Naive thymus-derived CD8-positive, alpha-beta T cell (primary cell): ENCODE measurements at regions not wholly inside any gene's neighbourhood (a gene's known extent, or its start where the extent isn't known, plus 50 kb on each side); places are given as distances from the start of the nearest gene placed in this dataset.
A peak's percentile ranks its signal among the peaks of the same experiment; 100 is the strongest.
"Not testable (repeated sequence)": the region's sequence is repeated elsewhere in the genome, so short reads cannot be mapped to it uniquely, and the experiment has no call there.

Experiments
- ATAC-seq, 2 donors: fragments of 150-1000 bp; cut with Tn5 transposase in 1 of 2; sonication (Bioruptor Pico), chemical (Tn5 transposase) in 1 of 2; 1 replicate in 1 of 2; 2 replicates in 1 of 2; pipeline ENCODE4 v1.10.0; 2021; ENCODE audit warnings: mild to moderate bottlenecking in 2 of 2, moderate library complexity in 2 of 2
- POLR2A ChIA-PET: fragments of 350-600 bp; sonication (Branson Sonifier 250); formaldehyde crosslinking; loops from one replicate; lab custom pipeline; 2021; ENCODE audit warnings: antibody characterized with exemption; lab: Charles Lee
- DNase-seq, 10 donors: peaks; one replicate each; pipeline versions ENCODE4 v3.0.0 to v3.0.0-alpha.2; 2020 to 2022
- H3K27ac Mint-ChIP-seq, 10 donors: one replicate each; pipeline ENCODE4 v1.8.0; 2020 to 2022; ENCODE audit warnings: mild to moderate bottlenecking in 10 of 10, mixed read lengths in 10 of 10, moderate library complexity in 4 of 10, inconsistent platforms in 1 of 10
- H3K27me3 Mint-ChIP-seq, 5 donors: one replicate each; pipeline ENCODE4 v1.8.0; 2021 to 2022; ENCODE audit warnings: mixed read lengths in 5 of 5
- H3K36me3 Mint-ChIP-seq, 3 donors: one replicate each; pipeline ENCODE4 v1.8.0; 2020 to 2022; ENCODE audit warnings: mixed read lengths in 3 of 3, mild to moderate bottlenecking in 2 of 3, inconsistent platforms in 1 of 3
- H3K4me1 Mint-ChIP-seq, 4 donors: one replicate each; pipeline ENCODE4 v1.8.0; 2021 to 2022; ENCODE audit warnings: mixed read lengths in 4 of 4
- H3K4me3 Mint-ChIP-seq, 10 donors: one replicate each; pipeline ENCODE4 v1.8.0; 2020 to 2022; ENCODE audit warnings: mild to moderate bottlenecking in 10 of 10, mixed read lengths in 10 of 10, moderate library complexity in 6 of 10, inconsistent platforms in 1 of 10
- H3K9me3 Mint-ChIP-seq, 9 donors: one replicate each; pipeline ENCODE4 v1.8.0; 2020 to 2022; ENCODE audit warnings: mixed read lengths in 9 of 9, mild to moderate bottlenecking in 3 of 9, inconsistent platforms in 1 of 9, moderate library complexity in 1 of 9

GRCh38 chr6:946546-946945 lies 253.6 kb upstream of the EXOC2 start:
- no peak for ATAC-seq
- H3K27ac Mint-ChIP-seq, result no peak overlapping the region
- no peak for DNase-seq
- H3K4me1 Mint-ChIP-seq, result no peaks in the 10 kb centered on the region
- POLR2A ChIA-PET, result no interaction called here
- H3K27me3 Mint-ChIP-seq, result peaks cover 0 to 15% (median 4%) of the 10 kb centered on the region in 5 donors
- H3K4me3 Mint-ChIP-seq, result no peak overlapping the region
- no peaks in the 10 kb centered on the region for H3K36me3 Mint-ChIP-seq
- H3K9me3 Mint-ChIP-seq, result peaks cover 0 to 14% (median 0%) of the 10 kb centered on the region in 9 donors

GRCh38 chr6:939526-940252 lies 246.8 kb upstream of the EXOC2 start:
- Mint-ChIP-seq H3K27me3 (peaks cover 4 to 39% (median 26%) of the 10 kb centered on the region in 5 donors), H3K4me1 (peaks cover 0 to 2% (median 0%) of the 10 kb centered on the region in 4 donors), H3K36me3 (no peaks in the 10 kb centered on the region), H3K27ac (no peak overlapping the region), H3K9me3 (peaks cover 0 to 14% (median 0%) of the 10 kb centered on the region in 9 donors), H3K4me3 (no peak overlapping the region)
- POLR2A ChIA-PET, result no interaction called here
- no peak for ATAC-seq
- DNase-seq, result no peak

GRCh38 chr6:938916-939315 lies 246.0 kb upstream of the EXOC2 start:
- Mint-ChIP-seq H3K27me3 (peaks cover 4 to 40% (median 26%) of the 10 kb centered on the region in 5 donors), H3K27ac (no peak overlapping the region), H3K4me1 (peaks cover 0 to 2% (median 0%) of the 10 kb centered on the region in 4 donors), H3K4me3 (no peak overlapping the region), H3K9me3 (peaks cover 0 to 9% (median 0%) of the 10 kb centered on the region in 9 donors), H3K36me3 (no peaks in the 10 kb centered on the region)
- ATAC-seq (no peak), DNase-seq (no peak)
- POLR2A ChIA-PET, result no interaction called here

- Mint-ChIP-seq H3K4me3 (no peak overlapping the region), H3K36me3 (no peaks in the 10 kb centered on the region), H3K4me1 (peaks cover 0 to 2% (median 0%) of the 10 kb centered on the region in 4 donors), H3K27me3 (peaks cover 4 to 40% (median 26%) of the 10 kb centered on the region in 5 donors), H3K9me3 (peaks cover 0 to 7% (median 0%) of the 10 kb centered on the region in 9 donors), H3K27ac (peak overlapping the region in 1 of 10 donors; percentile 49)
- ATAC-seq (no peak), DNase-seq (no peak)
- POLR2A ChIA-PET, result no interaction called here
Observed at GRCh38 chr6:938271-938905, 245.4 kb upstream of the EXOC2 start.

- POLR2A ChIA-PET, result no interaction called here
- H3K9me3 Mint-ChIP-seq, result peaks cover 0 to 5% (median 0%) of the 10 kb centered on the region in 9 donors
- H3K36me3 Mint-ChIP-seq, result no peaks in the 10 kb centered on the region
- ATAC-seq (no peak), DNase-seq (no peak)
- no peak overlapping the region for H3K27ac Mint-ChIP-seq
- H3K27me3 Mint-ChIP-seq, result peaks cover 2 to 37% (median 16%) of the 10 kb centered on the region in 5 donors
- H3K4me1 Mint-ChIP-seq, result peaks cover 0 to 2% (median 0%) of the 10 kb centered on the region in 4 donors
- H3K4me3 Mint-ChIP-seq, result no peak overlapping the region
Observed at GRCh38 chr6:935582-935981, 242.6 kb upstream of the EXOC2 start.

- Mint-ChIP-seq H3K4me1 (peaks cover 0 to 2% (median 0%) of the 10 kb centered on the region in 4 donors), H3K4me3 (no peak overlapping the region), H3K27me3 (peaks cover 4 to 28% (median 14%) of the 10 kb centered on the region in 5 donors), H3K27ac (no peak overlapping the region), H3K9me3 (peaks cover 0 to 5% (median 0%) of the 10 kb centered on the region in 9 donors), H3K36me3 (no peaks in the 10 kb centered on the region)
- ATAC-seq (no peak), DNase-seq (no peak)
- POLR2A ChIA-PET, result no interaction called here
Observed at GRCh38 chr6:934686-935085, 241.7 kb upstream of the EXOC2 start.

GRCh38 chr6:931919-932318 lies 239.0 kb upstream of the EXOC2 start:
- peaks cover 0 to 14% (median 5%) of the 10 kb centered on the region in 9 donors for H3K9me3 Mint-ChIP-seq
- H3K36me3 Mint-ChIP-seq, H3K4me3 Mint-ChIP-seq, H3K27ac Mint-ChIP-seq, POLR2A ChIA-PET, DNase-seq, H3K4me1 Mint-ChIP-seq, ATAC-seq: not testable (repeated sequence)
- H3K27me3 Mint-ChIP-seq, result peaks cover 6 to 24% (median 12%) of the 10 kb centered on the region in 5 donors

GRCh38 chr6:927157-927556 lies 234.2 kb upstream of the EXOC2 start:
- Mint-ChIP-seq H3K27me3 (peaks cover 18 to 56% (median 24%) of the 10 kb centered on the region in 5 donors), H3K4me1 (no peaks in the 10 kb centered on the region), H3K36me3 (peaks cover 0 to 5% (median 0%) of the 10 kb centered on the region in 3 donors), H3K9me3 (peaks cover 7 to 29% (median 12%) of the 10 kb centered on the region in 9 donors), H3K27ac (no peak overlapping the region), H3K4me3 (no peak overlapping the region)
- ATAC-seq (no peak), DNase-seq (no peak)
- POLR2A ChIA-PET, result no interaction called here

GRCh38 chr6:925656-926213 lies 232.8 kb upstream of the EXOC2 start:
- Mint-ChIP-seq H3K27ac (no peak overlapping the region), H3K36me3 (peaks cover 0 to 10% (median 0%) of the 10 kb centered on the region in 3 donors), H3K9me3 (peaks cover 10 to 29% (median 21%) of the 10 kb centered on the region in 9 donors), H3K4me3 (no peak overlapping the region), H3K4me1 (no peaks in the 10 kb centered on the region), H3K27me3 (peaks cover 18 to 58% (median 24%) of the 10 kb centered on the region in 5 donors)
- ATAC-seq (no peak), DNase-seq (no peak)
- POLR2A ChIA-PET, result no interaction called here

GRCh38 chr6:924661-925060 lies 231.7 kb upstream of the EXOC2 start:
- peaks cover 0 to 19% (median 0%) of the 10 kb centered on the region in 3 donors for H3K36me3 Mint-ChIP-seq
- peaks cover 10 to 40% (median 25%) of the 10 kb centered on the region in 9 donors for H3K9me3 Mint-ChIP-seq
- DNase-seq, result no peak
- no peak for ATAC-seq
- peaks cover 18 to 58% (median 24%) of the 10 kb centered on the region in 5 donors for H3K27me3 Mint-ChIP-seq
- no peak overlapping the region for H3K27ac Mint-ChIP-seq
- H3K4me3 Mint-ChIP-seq, result no peak overlapping the region
- H3K4me1 Mint-ChIP-seq, result no peaks in the 10 kb centered on the region
- POLR2A ChIA-PET, result no interaction called here

GRCh38 chr6:921400-921799 lies 228.5 kb upstream of the EXOC2 start:
- Mint-ChIP-seq H3K4me3 (no peak overlapping the region), H3K36me3 (peaks cover 0 to 26% (median 0%) of the 10 kb centered on the region in 3 donors), H3K27me3 (peaks cover 14 to 64% (median 27%) of the 10 kb centered on the region in 5 donors), H3K27ac (no peak overlapping the region), H3K9me3 (peaks cover 13 to 55% (median 31%) of the 10 kb centered on the region in 9 donors), H3K4me1 (no peaks in the 10 kb centered on the region)
- ATAC-seq, result no peak
- no peak for DNase-seq
- POLR2A ChIA-PET, result no interaction called here

GRCh38 chr6:920512-920911 lies 227.6 kb upstream of the EXOC2 start:
- Mint-ChIP-seq H3K36me3 (peaks cover 0 to 26% (median 0%) of the 10 kb centered on the region in 3 donors), H3K27me3 (peaks cover 13 to 66% (median 26%) of the 10 kb centered on the region in 5 donors), H3K9me3 (peaks cover 13 to 58% (median 31%) of the 10 kb centered on the region in 9 donors), H3K4me3 (peak overlapping the region in 1 of 10 donors; percentile 29), H3K27ac (no peak overlapping the region), H3K4me1 (no peaks in the 10 kb centered on the region)
- ATAC-seq, result no peak
- POLR2A ChIA-PET, result no interaction called here
- DNase-seq, result no peak

GRCh38 chr6:919500-919899 lies 226.6 kb upstream of the EXOC2 start:
- Mint-ChIP-seq H3K27me3 (peaks cover 16 to 66% (median 26%) of the 10 kb centered on the region in 5 donors), H3K4me1 (no peaks in the 10 kb centered on the region), H3K9me3 (peaks cover 13 to 58% (median 31%) of the 10 kb centered on the region in 9 donors), H3K4me3 (no peak overlapping the region), H3K36me3 (peaks cover 0 to 26% (median 0%) of the 10 kb centered on the region in 3 donors), H3K27ac (no peak overlapping the region)
- DNase-seq (no peak), ATAC-seq (no peak)
- POLR2A ChIA-PET, result no interaction called here
